WTC11 (cell line): ENCODE measurements at regions not wholly inside any gene's neighbourhood (a gene's known extent, or its start where the extent isn't known, plus 50 kb on each side); places are given as distances from the start of the nearest gene placed in this dataset.

Source experiments
- ATAC-seq: fragments of 200-7000 bp; cut with Tn5 transposase; 2 replicates; pipeline ENCODE4 v1.10.0; 2021; ENCODE audit warnings: mild to moderate bottlenecking, moderate library complexity
- CTCF ChIA-PET: fragments of 300-600 bp; sonication (Branson Sonifier 250); formaldehyde crosslinking; loops from one replicate; lab custom pipeline; 2021; ENCODE audit warnings: antibody characterized with exemption; lab: Charles Lee
- POLR2A ChIA-PET: fragments of 350-600 bp; sonication (Branson Sonifier 250); formaldehyde crosslinking; loops from one replicate; lab custom pipeline; 2021; ENCODE audit warnings: antibody characterized with exemption; lab: Charles Lee
- DNase-seq: peaks from one replicate; pipeline ENCODE4 v3.0.0; 2021; ENCODE audit warnings: low spot score
- H3K27ac Mint-ChIP-seq: 2 replicates; pipeline ENCODE4 v1.8.0; 2021; ENCODE audit warnings: mixed read lengths
- H3K27me3 Mint-ChIP-seq: 2 replicates; pipeline ENCODE4 v1.8.0; 2021; ENCODE audit warnings: low read depth, mild to moderate bottlenecking, moderate library complexity, mixed read lengths
- H3K36me3 Mint-ChIP-seq: 2 replicates; pipeline ENCODE4 v1.8.0; 2021; ENCODE audit warnings: mixed read lengths
- H3K4me1 Mint-ChIP-seq: 2 replicates; pipeline ENCODE4 v1.8.0; 2022; ENCODE audit warnings: mixed read lengths
- H3K4me3 Mint-ChIP-seq: 2 replicates; pipeline ENCODE4 v1.8.0; 2021; ENCODE audit warnings: mild to moderate bottlenecking, moderate library complexity, mixed read lengths
- H3K9me3 Mint-ChIP-seq: 2 replicates; pipeline ENCODE4 v1.8.0; 2021; ENCODE audit warnings: mixed read lengths
- CREM ChIP-seq: sonication (generic); formaldehyde crosslinking; IDR thresholded peaks from 2 replicates; pipeline ENCODE4 v1.8.1; 2022; ENCODE audit warnings: mild to moderate bottlenecking, missing genetic modification reagents, moderate library complexity
- ELF4 ChIP-seq: sonication (generic); formaldehyde crosslinking; IDR thresholded peaks from 2 replicates; pipeline ENCODE4 v1.8.1; 2022; ENCODE audit warnings: low read depth, mild to moderate bottlenecking, moderate library complexity, missing genetic modification reagents
- ESRRA ChIP-seq: sonication (generic); formaldehyde crosslinking; IDR thresholded peaks from 2 replicates; pipeline ENCODE4 v1.8.1; 2022; ENCODE audit warnings: mild to moderate bottlenecking, missing genetic modification reagents, borderline replicate concordance
- ETV6 ChIP-seq: sonication (generic); formaldehyde crosslinking; IDR thresholded peaks from 2 replicates; pipeline ENCODE4 v1.8.1; 2022; ENCODE audit warnings: mild to moderate bottlenecking, missing genetic modification reagents
- FOXJ3 ChIP-seq: sonication (generic); formaldehyde crosslinking; IDR thresholded peaks from 2 replicates; pipeline ENCODE4 v1.9.0; 2021; ENCODE audit warnings: missing genetic modification reagents, mild to moderate bottlenecking, borderline replicate concordance
- JAZF1 ChIP-seq: fragments of 250-450 bp; sonication (Bioruptor Pico); IDR thresholded peaks from 2 replicates; pipeline ENCODE4 v1.9.0; 2021; ENCODE audit warnings: moderate library complexity, mild to moderate bottlenecking, inconsistent platforms
- NR1H2 ChIP-seq: sonication (generic); formaldehyde crosslinking; IDR thresholded peaks from 2 replicates; pipeline ENCODE4 v1.9.0; 2021; ENCODE audit warnings: mild to moderate bottlenecking, moderate library complexity, missing genetic modification reagents
- SP1 ChIP-seq: sonication (generic); formaldehyde crosslinking; conservative IDR thresholded peaks from 2 replicates; pipeline ENCODE4 v1.8.1; 2022; ENCODE audit warnings: missing genetic modification reagents
- TEAD4 ChIP-seq: sonication (generic); formaldehyde crosslinking; IDR thresholded peaks from 2 replicates; pipeline ENCODE4 v1.8.0; 2022; ENCODE audit warnings: mild to moderate bottlenecking, missing genetic modification reagents
- ZBTB21 ChIP-seq: sonication (generic); formaldehyde crosslinking; IDR thresholded peaks from 2 replicates; pipeline ENCODE4 v1.8.1; 2023; ENCODE audit warnings: mild to moderate bottlenecking, missing genetic modification reagents, borderline replicate concordance
- ZNF232 ChIP-seq: sonication (generic); formaldehyde crosslinking; IDR thresholded peaks from 2 replicates; pipeline ENCODE4 v1.8.0; 2022; ENCODE audit warnings: mild to moderate bottlenecking, missing genetic modification reagents
- TF ChIP-seq, protein P1 (sequence below): fragments of 250-450 bp; sonication (Bioruptor Pico); IDR thresholded peaks from 2 replicates; pipeline ENCODE4 v1.9.0; 2021; ENCODE audit warnings: moderate library complexity, mild to moderate bottlenecking, inconsistent platforms, borderline replicate concordance
- TF ChIP-seq, protein P2 (sequence below): fragments of 200-600 bp; IDR thresholded peaks from 2 replicates; pipeline ENCODE4 v1.8.0; 2022; ENCODE audit warnings: antibody characterized with exemption
- TF ChIP-seq, protein P3 (sequence below): fragments of 250-450 bp; sonication (Bioruptor Pico); IDR thresholded peaks from 2 replicates; pipeline ENCODE4 v1.9.0; 2021; ENCODE audit warnings: mild to moderate bottlenecking
- TF ChIP-seq, protein P4 (sequence below): sonication (generic); formaldehyde crosslinking; IDR thresholded peaks from 2 replicates; pipeline ENCODE4 v1.8.0; 2023; ENCODE audit warnings: missing genetic modification reagents
- TF ChIP-seq, protein P5 (sequence below): sonication (generic); formaldehyde crosslinking; conservative IDR thresholded peaks from 2 replicates; pipeline ENCODE4 v1.8.1; 2023; ENCODE audit warnings: mild to moderate bottlenecking, low read depth, missing genetic modification reagents, moderate library complexity
- TF ChIP-seq, protein P6 (sequence below): sonication (generic); formaldehyde crosslinking; IDR thresholded peaks from 2 replicates; pipeline ENCODE4 v1.8.1; 2022; ENCODE audit warnings: low read depth, missing genetic modification reagents, borderline replicate concordance
- TF ChIP-seq, protein P7 (sequence below): fragments of 250-450 bp; sonication (Bioruptor Pico); IDR thresholded peaks from 2 replicates; pipeline ENCODE4 v1.9.0; 2021; ENCODE audit warnings: mild to moderate bottlenecking
- TF ChIP-seq, protein P8 (sequence below): sonication (generic); formaldehyde crosslinking; IDR thresholded peaks from 2 replicates; pipeline ENCODE4 v1.8.0; 2022; ENCODE audit warnings: mild to moderate bottlenecking, missing genetic modification reagents

DNA sequence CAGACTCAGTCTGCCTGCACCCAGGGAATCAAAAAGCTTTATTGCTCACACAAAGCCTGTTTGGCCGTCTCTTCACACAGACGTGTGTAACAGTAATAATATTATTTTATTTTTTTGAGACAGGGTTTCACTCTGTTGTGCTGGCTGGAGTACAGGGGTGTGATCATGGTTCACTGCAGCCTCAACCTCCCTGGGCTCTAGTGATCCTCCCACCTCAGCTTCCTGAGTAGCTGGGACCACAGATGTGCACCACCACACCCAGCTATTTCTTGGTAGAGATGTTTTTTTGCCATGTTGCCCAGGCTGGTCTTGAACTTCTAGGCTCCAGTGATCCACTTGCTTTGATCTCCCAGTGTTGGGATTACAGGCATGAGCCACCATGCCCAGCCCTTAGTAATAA is 88.4 kb upstream of the DCD start:
- Mint-ChIP-seq H3K27ac (no peak overlapping the region), H3K9me3 (peaks cover 28% of the 10 kb centered on the region), H3K36me3 (peaks cover 16% of the 10 kb centered on the region), H3K27me3 (no peaks in the 10 kb centered on the region; the same call in 1 of the 2 replicates), H3K4me3 (no peak overlapping the region), H3K4me1 (peaks cover 20% of the 10 kb centered on the region)
- DNase-seq (no peak), ATAC-seq (no peak)
- POLR2A ChIA-PET: no interaction called here
- CTCF ChIA-PET: interaction anchor here (2.5 kb wide), 1 partner anchor 34 kb away, joined by 7 read pairs; no protein-coding TSS in a partner anchor
- TF ChIP-seq, protein P1, sequence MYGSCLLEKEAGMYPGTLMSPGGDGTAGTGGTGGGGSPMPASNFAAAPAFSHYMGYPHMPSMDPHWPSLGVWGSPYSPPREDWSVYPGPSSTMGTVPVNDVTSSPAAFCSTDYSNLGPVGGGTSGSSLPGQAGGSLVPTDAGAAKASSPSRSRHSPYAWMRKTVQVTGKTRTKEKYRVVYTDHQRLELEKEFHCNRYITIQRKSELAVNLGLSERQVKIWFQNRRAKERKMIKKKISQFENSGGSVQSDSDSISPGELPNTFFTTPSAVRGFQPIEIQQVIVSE: no peak
- TF ChIP-seq TEAD4 (CRISPR knock-in tag): no peak
- TF ChIP-seq CREM (CRISPR knock-in tag): no peak
- TF ChIP-seq ZBTB21 (CRISPR knock-in tag): no peak
- TF ChIP-seq FOXJ3 (CRISPR knock-in tag): no peak
- no peak for TF ChIP-seq ZNF232 (CRISPR knock-in tag)
- TF ChIP-seq ETV6 (CRISPR knock-in tag): no peak
- TF ChIP-seq, protein P2, sequence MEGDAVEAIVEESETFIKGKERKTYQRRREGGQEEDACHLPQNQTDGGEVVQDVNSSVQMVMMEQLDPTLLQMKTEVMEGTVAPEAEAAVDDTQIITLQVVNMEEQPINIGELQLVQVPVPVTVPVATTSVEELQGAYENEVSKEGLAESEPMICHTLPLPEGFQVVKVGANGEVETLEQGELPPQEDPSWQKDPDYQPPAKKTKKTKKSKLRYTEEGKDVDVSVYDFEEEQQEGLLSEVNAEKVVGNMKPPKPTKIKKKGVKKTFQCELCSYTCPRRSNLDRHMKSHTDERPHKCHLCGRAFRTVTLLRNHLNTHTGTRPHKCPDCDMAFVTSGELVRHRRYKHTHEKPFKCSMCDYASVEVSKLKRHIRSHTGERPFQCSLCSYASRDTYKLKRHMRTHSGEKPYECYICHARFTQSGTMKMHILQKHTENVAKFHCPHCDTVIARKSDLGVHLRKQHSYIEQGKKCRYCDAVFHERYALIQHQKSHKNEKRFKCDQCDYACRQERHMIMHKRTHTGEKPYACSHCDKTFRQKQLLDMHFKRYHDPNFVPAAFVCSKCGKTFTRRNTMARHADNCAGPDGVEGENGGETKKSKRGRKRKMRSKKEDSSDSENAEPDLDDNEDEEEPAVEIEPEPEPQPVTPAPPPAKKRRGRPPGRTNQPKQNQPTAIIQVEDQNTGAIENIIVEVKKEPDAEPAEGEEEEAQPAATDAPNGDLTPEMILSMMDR: no peak
- TF ChIP-seq, protein P3, sequence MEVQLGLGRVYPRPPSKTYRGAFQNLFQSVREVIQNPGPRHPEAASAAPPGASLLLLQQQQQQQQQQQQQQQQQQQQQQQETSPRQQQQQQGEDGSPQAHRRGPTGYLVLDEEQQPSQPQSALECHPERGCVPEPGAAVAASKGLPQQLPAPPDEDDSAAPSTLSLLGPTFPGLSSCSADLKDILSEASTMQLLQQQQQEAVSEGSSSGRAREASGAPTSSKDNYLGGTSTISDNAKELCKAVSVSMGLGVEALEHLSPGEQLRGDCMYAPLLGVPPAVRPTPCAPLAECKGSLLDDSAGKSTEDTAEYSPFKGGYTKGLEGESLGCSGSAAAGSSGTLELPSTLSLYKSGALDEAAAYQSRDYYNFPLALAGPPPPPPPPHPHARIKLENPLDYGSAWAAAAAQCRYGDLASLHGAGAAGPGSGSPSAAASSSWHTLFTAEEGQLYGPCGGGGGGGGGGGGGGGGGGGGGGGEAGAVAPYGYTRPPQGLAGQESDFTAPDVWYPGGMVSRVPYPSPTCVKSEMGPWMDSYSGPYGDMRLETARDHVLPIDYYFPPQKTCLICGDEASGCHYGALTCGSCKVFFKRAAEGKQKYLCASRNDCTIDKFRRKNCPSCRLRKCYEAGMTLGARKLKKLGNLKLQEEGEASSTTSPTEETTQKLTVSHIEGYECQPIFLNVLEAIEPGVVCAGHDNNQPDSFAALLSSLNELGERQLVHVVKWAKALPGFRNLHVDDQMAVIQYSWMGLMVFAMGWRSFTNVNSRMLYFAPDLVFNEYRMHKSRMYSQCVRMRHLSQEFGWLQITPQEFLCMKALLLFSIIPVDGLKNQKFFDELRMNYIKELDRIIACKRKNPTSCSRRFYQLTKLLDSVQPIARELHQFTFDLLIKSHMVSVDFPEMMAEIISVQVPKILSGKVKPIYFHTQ (CRISPR knock-in tag): no peak
- TF ChIP-seq SP1 (CRISPR knock-in tag): no peak
- TF ChIP-seq, protein P4, sequence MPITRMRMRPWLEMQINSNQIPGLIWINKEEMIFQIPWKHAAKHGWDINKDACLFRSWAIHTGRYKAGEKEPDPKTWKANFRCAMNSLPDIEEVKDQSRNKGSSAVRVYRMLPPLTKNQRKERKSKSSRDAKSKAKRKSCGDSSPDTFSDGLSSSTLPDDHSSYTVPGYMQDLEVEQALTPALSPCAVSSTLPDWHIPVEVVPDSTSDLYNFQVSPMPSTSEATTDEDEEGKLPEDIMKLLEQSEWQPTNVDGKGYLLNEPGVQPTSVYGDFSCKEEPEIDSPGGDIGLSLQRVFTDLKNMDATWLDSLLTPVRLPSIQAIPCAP: no peak
- TF ChIP-seq, protein P5, sequence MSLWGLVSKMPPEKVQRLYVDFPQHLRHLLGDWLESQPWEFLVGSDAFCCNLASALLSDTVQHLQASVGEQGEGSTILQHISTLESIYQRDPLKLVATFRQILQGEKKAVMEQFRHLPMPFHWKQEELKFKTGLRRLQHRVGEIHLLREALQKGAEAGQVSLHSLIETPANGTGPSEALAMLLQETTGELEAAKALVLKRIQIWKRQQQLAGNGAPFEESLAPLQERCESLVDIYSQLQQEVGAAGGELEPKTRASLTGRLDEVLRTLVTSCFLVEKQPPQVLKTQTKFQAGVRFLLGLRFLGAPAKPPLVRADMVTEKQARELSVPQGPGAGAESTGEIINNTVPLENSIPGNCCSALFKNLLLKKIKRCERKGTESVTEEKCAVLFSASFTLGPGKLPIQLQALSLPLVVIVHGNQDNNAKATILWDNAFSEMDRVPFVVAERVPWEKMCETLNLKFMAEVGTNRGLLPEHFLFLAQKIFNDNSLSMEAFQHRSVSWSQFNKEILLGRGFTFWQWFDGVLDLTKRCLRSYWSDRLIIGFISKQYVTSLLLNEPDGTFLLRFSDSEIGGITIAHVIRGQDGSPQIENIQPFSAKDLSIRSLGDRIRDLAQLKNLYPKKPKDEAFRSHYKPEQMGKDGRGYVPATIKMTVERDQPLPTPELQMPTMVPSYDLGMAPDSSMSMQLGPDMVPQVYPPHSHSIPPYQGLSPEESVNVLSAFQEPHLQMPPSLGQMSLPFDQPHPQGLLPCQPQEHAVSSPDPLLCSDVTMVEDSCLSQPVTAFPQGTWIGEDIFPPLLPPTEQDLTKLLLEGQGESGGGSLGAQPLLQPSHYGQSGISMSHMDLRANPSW: no peak
- TF ChIP-seq ESRRA (CRISPR knock-in tag): no peak
- no peak for TF ChIP-seq NR1H2 (CRISPR knock-in tag)
- TF ChIP-seq ELF4 (CRISPR knock-in tag): no peak
- TF ChIP-seq, protein P6, sequence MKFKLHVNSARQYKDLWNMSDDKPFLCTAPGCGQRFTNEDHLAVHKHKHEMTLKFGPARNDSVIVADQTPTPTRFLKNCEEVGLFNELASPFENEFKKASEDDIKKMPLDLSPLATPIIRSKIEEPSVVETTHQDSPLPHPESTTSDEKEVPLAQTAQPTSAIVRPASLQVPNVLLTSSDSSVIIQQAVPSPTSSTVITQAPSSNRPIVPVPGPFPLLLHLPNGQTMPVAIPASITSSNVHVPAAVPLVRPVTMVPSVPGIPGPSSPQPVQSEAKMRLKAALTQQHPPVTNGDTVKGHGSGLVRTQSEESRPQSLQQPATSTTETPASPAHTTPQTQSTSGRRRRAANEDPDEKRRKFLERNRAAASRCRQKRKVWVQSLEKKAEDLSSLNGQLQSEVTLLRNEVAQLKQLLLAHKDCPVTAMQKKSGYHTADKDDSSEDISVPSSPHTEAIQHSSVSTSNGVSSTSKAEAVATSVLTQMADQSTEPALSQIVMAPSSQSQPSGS (CRISPR knock-in tag): no peak
- TF ChIP-seq, protein P7, sequence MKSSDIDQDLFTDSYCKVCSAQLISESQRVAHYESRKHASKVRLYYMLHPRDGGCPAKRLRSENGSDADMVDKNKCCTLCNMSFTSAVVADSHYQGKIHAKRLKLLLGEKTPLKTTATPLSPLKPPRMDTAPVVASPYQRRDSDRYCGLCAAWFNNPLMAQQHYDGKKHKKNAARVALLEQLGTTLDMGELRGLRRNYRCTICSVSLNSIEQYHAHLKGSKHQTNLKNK (CRISPR knock-in tag): no peak
- TF ChIP-seq JAZF1 (CRISPR knock-in tag): no peak
- TF ChIP-seq, protein P8, sequence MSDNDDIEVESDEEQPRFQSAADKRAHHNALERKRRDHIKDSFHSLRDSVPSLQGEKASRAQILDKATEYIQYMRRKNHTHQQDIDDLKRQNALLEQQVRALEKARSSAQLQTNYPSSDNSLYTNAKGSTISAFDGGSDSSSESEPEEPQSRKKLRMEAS (CRISPR knock-in tag): no peak
